BE2C (cell line): ENCODE measurements at regions not wholly inside any gene's neighbourhood (a gene's known extent, or its start where the extent isn't known, plus 50 kb on each side); places are given as distances from the start of the nearest gene placed in this dataset.

Source experiments
- DNase-seq: peaks from one replicate; pipeline ENCODE4 v3.0.0-alpha.2; 2020
- H3K27me3 ChIP-seq: fragments of 250-450 bp; sonication (Bioruptor Pico); 2 replicates; pipeline ENCODE4 v1.5.1; 2020; ENCODE audit warnings: mild to moderate bottlenecking
- H3K36me3 ChIP-seq: fragments of 250-450 bp; sonication (Bioruptor Pico); 2 replicates; pipeline ENCODE4 v1.5.1; 2020; ENCODE audit warnings: mild to moderate bottlenecking
- H3K4me1 ChIP-seq: fragments of 250-450 bp; sonication (Bioruptor Pico); 2 replicates; pipeline ENCODE4 v1.5.1; 2020
- H3K4me3 ChIP-seq: 2 replicates; pipeline ENCODE4 v1.5.1; 2011; ENCODE audit warnings: low read depth, low read length
- H3K9me3 ChIP-seq: fragments of 250-450 bp; sonication (Bioruptor Pico); 2 replicates; pipeline ENCODE4 v1.5.1; 2020
- TF ChIP-seq, protein P1 (sequence below): IDR thresholded peaks from 2 replicates; pipeline ENCODE4 v1.5.1; 2012; ENCODE audit warnings: mild to moderate bottlenecking, low read depth, low read length

DNA sequence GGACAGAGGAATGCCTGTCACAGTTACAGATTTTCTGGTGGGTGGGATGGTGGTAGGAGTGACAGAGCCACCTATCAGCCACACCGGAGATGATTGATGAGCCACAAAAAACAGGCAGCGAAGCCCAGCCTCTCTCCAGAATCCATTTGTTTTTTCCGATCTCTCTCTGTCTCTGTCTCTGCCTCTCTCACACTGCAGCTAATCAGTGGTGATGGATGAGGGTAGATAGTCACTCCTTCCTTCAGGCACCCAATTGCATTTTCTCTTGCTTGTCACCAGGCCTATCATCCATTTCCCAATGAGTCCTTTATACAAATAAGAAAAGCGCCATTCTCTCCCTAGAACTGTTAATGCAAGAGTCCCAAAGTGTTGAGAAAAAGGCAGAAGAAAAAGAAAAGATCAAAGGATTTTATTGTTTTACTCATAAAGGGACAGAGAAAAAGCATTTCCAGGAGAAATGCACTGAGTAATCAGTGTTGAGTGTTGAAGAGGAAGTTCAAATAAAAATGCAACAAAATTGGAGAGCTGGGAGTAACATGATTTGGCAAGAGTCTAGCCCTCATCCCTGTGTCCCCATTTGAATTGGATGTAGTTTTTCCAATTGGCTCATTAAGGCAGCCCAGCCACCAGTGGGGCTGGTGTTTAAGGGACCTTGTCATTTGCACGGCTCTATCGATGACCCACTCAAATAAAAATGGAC is 1089.3 kb downstream of the TUSC7 start:
- TF ChIP-seq, protein P1, sequence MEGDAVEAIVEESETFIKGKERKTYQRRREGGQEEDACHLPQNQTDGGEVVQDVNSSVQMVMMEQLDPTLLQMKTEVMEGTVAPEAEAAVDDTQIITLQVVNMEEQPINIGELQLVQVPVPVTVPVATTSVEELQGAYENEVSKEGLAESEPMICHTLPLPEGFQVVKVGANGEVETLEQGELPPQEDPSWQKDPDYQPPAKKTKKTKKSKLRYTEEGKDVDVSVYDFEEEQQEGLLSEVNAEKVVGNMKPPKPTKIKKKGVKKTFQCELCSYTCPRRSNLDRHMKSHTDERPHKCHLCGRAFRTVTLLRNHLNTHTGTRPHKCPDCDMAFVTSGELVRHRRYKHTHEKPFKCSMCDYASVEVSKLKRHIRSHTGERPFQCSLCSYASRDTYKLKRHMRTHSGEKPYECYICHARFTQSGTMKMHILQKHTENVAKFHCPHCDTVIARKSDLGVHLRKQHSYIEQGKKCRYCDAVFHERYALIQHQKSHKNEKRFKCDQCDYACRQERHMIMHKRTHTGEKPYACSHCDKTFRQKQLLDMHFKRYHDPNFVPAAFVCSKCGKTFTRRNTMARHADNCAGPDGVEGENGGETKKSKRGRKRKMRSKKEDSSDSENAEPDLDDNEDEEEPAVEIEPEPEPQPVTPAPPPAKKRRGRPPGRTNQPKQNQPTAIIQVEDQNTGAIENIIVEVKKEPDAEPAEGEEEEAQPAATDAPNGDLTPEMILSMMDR: no peak
- peak; percentile 28 for DNase-seq
- H3K27me3 ChIP-seq: no peaks in the 10 kb centered on the region
- peaks cover 10% of the 10 kb centered on the region for H3K4me1 ChIP-seq
- H3K9me3 ChIP-seq: no peaks in the 10 kb centered on the region
- no peak overlapping the region for H3K4me3 ChIP-seq
- no peaks in the 10 kb centered on the region for H3K36me3 ChIP-seq

DNA sequence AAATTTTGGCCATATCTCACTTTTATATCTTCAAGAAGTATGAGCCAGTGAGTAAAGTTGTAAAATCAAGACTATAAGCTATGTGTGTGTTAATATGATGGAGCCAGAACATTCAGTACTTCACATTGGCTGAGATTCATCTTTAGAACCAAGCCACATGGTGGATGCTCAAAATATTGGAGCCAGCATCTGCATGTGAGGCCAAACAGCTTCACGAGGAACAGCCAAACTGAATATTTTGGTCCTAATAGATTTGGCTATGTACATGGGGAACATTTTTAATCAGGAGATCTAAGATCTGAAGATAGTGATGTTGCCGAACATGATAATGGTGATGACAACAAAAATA is 1089.8 kb downstream of the TUSC7 start:
- no peaks in the 10 kb centered on the region for H3K9me3 ChIP-seq

DNA sequence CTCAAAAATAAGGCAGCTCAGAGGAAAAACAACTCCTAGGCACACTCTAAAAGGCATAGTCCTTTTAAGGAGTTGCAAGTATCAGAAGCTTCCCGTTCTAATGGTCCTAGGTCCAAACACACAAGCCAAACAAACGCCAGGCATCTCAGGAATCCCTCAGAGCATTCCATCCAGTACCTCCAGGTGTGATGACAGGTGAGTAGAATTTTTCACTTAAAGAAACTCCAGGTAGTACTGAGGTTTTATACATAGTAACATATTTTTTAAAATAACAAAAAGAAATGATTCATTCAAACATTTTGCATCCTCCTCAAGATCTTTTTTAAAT is 1092.3 kb downstream of the TUSC7 start:
- no peaks in the 10 kb centered on the region for H3K9me3 ChIP-seq
- H3K27me3 ChIP-seq: no peaks in the 10 kb centered on the region
- no peak for DNase-seq
- H3K36me3 ChIP-seq: no peaks in the 10 kb centered on the region
- TF ChIP-seq, protein P1: no peak
- peaks cover 17% of the 10 kb centered on the region for H3K4me1 ChIP-seq
- H3K4me3 ChIP-seq: no peak overlapping the region

More for the DNA sequence above, 1089.8 kb downstream of the TUSC7 start:
- no peak for DNase-seq
- Histone ChIP-seq H3K4me1 (peaks cover 10% of the 10 kb centered on the region), H3K36me3 (no peaks in the 10 kb centered on the region), H3K27me3 (no peaks in the 10 kb centered on the region), H3K4me3 (no peak overlapping the region)
- TF ChIP-seq, protein P1: no peak

DNA sequence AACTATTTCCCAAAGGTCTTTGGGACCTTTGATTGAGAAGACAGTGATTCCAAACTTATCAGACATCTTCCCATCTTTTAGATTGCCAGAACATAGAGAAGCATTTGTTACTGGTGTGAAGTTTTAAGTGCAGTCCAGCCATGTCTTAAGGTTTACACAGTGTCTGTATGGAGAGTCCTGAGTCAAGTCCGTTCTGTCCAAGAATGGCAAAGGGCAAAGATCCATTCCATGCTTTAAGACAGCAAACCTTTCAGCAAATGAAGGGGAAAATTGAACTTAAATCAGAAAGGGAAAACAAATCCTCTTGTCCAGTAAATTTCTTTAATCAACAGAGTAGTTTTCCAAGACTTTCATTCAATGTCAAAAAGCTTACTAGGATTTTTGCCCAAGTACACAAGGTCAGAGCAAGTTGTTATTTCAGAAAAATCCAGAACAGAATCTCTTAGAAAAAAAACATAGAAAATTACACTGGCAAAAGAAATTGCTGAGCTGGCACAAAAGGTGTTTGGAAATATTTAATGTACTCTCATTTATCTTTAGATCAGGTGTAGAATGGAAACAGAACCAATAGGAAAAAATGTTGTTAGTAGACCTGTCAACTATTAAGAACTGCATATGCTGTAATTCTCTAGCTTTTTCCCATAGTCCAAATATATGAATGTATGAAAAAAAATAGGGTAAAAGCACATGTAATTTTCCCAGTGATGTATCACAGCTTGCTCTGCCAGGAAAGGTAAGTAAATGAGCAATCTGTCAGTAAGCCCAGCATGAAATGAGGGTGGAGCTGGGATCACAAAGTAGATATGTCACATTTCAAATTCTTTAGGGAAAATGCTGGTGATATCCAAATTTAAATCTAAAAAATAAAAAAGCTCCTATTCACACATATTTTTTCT is 1099.9 kb downstream of the TUSC7 start:
- no peak for DNase-seq
- Histone ChIP-seq H3K36me3 (peaks cover 5% of the 10 kb centered on the region), H3K9me3 (no peaks in the 10 kb centered on the region), H3K4me3 (no peak overlapping the region), H3K4me1 (peaks cover 7% of the 10 kb centered on the region), H3K27me3 (no peaks in the 10 kb centered on the region)
- TF ChIP-seq, protein P1: no peak

DNA sequence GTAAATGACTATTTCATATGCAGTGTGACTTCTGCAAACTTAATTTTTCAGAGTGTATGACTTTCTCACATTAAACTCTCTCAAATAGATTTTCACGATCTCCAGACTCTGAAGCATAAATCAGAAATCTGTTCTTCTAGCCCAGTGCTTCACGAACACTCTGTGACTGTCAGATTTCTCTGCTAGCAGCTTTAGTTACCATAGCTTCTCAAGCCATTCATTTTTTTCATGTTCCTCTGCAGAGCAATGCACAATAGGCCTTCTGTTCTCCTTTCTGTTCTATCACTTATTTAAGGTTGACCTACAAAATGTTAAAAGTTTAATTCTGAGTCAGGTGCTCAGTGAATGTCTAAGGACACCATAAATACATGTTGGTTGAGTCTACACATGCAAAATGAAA is 1102.2 kb downstream of the TUSC7 start:
- no peak for DNase-seq
- H3K27me3 ChIP-seq: no peaks in the 10 kb centered on the region
- no peaks in the 10 kb centered on the region for H3K9me3 ChIP-seq
- H3K4me3 ChIP-seq: no peak overlapping the region
- peaks cover 5% of the 10 kb centered on the region for H3K36me3 ChIP-seq
- peaks cover 8% of the 10 kb centered on the region for H3K4me1 ChIP-seq
- TF ChIP-seq, protein P1: no peak

DNA sequence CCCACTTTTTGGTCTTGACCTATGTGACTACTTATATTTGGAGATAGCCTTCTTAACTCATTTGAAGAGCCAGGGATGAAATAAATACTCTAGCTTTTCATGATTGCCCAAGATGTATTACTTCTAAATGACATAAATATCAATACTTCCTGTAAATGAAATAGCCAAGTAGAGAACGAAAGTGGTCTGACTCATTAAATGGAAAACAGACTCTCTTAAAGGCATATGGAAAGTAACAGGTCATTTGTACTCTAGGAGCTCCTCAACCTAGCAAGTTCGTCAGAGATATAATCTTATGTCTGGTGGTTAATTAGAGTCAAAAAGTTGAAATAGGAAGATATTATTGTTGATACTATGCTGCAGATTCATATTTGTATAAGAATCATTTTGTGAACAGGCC is 1105.4 kb downstream of the TUSC7 start:
- no peak overlapping the region for H3K4me3 ChIP-seq
- peaks cover 13% of the 10 kb centered on the region for H3K4me1 ChIP-seq
- TF ChIP-seq, protein P1: no peak
- no peaks in the 10 kb centered on the region for H3K27me3 ChIP-seq
- DNase-seq: no peak
- H3K36me3 ChIP-seq: no peaks in the 10 kb centered on the region
- no peaks in the 10 kb centered on the region for H3K9me3 ChIP-seq
